PC-9 (cell line): ENCODE measurements at regions not wholly inside any gene's neighbourhood (a gene's known extent, or its start where the extent isn't known, plus 50 kb on each side); places are given as distances from the start of the nearest gene placed in this dataset.
"Not testable (repeated sequence)": the region's sequence is repeated elsewhere in the genome, so short reads cannot be mapped to it uniquely, and the experiment has no call there.

Experiments used
- BruUV-seq: library from RNA; stranded (reverse); fragments of 400-500 nt; replicated peaks from 2 replicates; lab custom pipeline; 2021; lab: Mats Ljungman, UMichigan
- CTCF ChIA-PET: fragments of 300-600 bp; sonication (Branson Sonifier 250); formaldehyde crosslinking; loops from one replicate; lab custom pipeline; 2022; ENCODE audit warnings: antibody characterized with exemption; lab: Charles Lee
- POLR2A ChIA-PET: fragments of 300-600 bp; sonication (Branson Sonifier 250); formaldehyde crosslinking; loops from one replicate; lab custom pipeline; 2022; ENCODE audit warnings: antibody characterized with exemption; ENCODE audit not compliant: unreplicated experiment; lab: Charles Lee
- DNase-seq, 2 experiments: peaks; one replicate each; pipeline versions ENCODE4 v3.0.0 to v3.0.0-alpha.2; 2015 to 2022; ENCODE audit warnings: mixed read lengths in 1 of 2
- H2AFZ ChIP-seq: fragments of 200-600 bp; sonication (generic); 2 replicates; pipeline ENCODE4 v1.8.1; 2017; ENCODE audit warnings: antibody characterized with exemption
- H3F3A ChIP-seq: fragments of 200-600 bp; sonication (generic); 2 replicates; pipeline ENCODE4 v1.8.1; 2017; ENCODE audit warnings: antibody characterized with exemption, mild to moderate bottlenecking, low read depth; ENCODE audit not compliant: insufficient read depth
- H3K27ac ChIP-seq: fragments of 200-600 bp; sonication (generic); 2 replicates; pipeline ENCODE4 v1.6.1; 2016; ENCODE audit warnings: mixed run types
- H3K27me3 ChIP-seq: fragments of 200-600 bp; sonication (generic); 2 replicates; pipeline ENCODE4 v1.6.1; 2016; ENCODE audit warnings: low read depth, mixed run types; ENCODE audit not compliant: insufficient read depth
- H3K36me3 ChIP-seq: fragments of 200-600 bp; sonication (generic); 2 replicates; pipeline ENCODE4 v1.6.1; 2016; ENCODE audit warnings: low read depth, mixed run types
- H3K4me1 ChIP-seq: fragments of 200-600 bp; sonication (generic); replicated peaks from 2 replicates; pipeline ENCODE4 v1.6.1; 2016; ENCODE audit warnings: mixed run types; ENCODE audit not compliant: insufficient read depth
- H3K4me2 ChIP-seq: fragments of 200-600 bp; sonication (generic); 2 replicates; pipeline ENCODE4 v1.6.1; 2017; ENCODE audit warnings: mixed run types
- H3K4me3 ChIP-seq: fragments of 200-600 bp; sonication (generic); 2 replicates; pipeline ENCODE4 v1.6.1; 2016; ENCODE audit warnings: mixed run types
- H3K79me2 ChIP-seq: fragments of 200-600 bp; sonication (generic); 2 replicates; pipeline ENCODE4 v1.6.1; 2017; ENCODE audit warnings: low read depth, mixed run types
- H3K9me2 ChIP-seq: fragments of 200-600 bp; sonication (generic); 2 replicates; pipeline ENCODE4 v1.8.1; 2017; ENCODE audit warnings: mild to moderate bottlenecking; ENCODE audit not compliant: insufficient read depth
- H3K9me3 ChIP-seq: fragments of 200-600 bp; sonication (generic); 2 replicates; pipeline ENCODE4 v1.8.1; 2016; ENCODE audit warnings: low read depth; ENCODE audit not compliant: insufficient read depth
- H4K20me1 ChIP-seq: fragments of 200-600 bp; sonication (generic); 2 replicates; pipeline ENCODE4 v1.8.1; 2017; ENCODE audit not compliant: insufficient read depth
- CTCF ChIP-seq: fragments of 200-600 bp; sonication (generic); conservative IDR thresholded peaks from 2 replicates; pipeline ENCODE4 v1.6.1; 2017; ENCODE audit warnings: mixed run types, antibody characterized with exemption, mild to moderate bottlenecking, moderate library complexity
- EZH2 ChIP-seq: fragments of 200-600 bp; sonication (generic); IDR thresholded peaks from 2 replicates; pipeline ENCODE4 v1.8.0; 2017; ENCODE audit warnings: antibody characterized with exemption, low read depth
- intact Hi-C: fragments of 100-400 bp; cut with micrococcal nuclease; formaldehyde crosslinking; loops from one replicate; pipeline ENCODE4 v1.10.0; 2022; ENCODE audit not compliant: unreplicated experiment

GRCh38 chr17:21843951-21844590, 151.7 kb downstream of the KCNJ18 start:
- Histone ChIP-seq H3K9me3 (no peaks in the 10 kb centered on the region), H3K9me2 (no peaks in the 10 kb centered on the region), H3K4me2 (no peak overlapping the region), H3K27me3 (no peaks in the 10 kb centered on the region), H2AFZ (no peak overlapping the region), H3F3A (no peaks in the 10 kb centered on the region; the same call in 1 of the 2 replicates), H3K4me3 (no peak overlapping the region), H3K79me2 (no peaks in the 10 kb centered on the region), H3K4me1 (no peaks in the 10 kb centered on the region), H3K27ac (no peak overlapping the region), H4K20me1 (no peaks in the 10 kb centered on the region), H3K36me3 (no peaks in the 10 kb centered on the region)
- TF ChIP-seq EZH2 (no peak), CTCF (no peak)
- ChIA-PET POLR2A (no interaction called here), CTCF (no interaction called here)
- intact Hi-C loops = no loop called here
- BruUV-seq = no TSS peak
- no peak for DNase-seq

- H3K36me3 ChIP-seq, H4K20me1 ChIP-seq, intact Hi-C loops, POLR2A ChIA-PET, H3K27me3 ChIP-seq, CTCF ChIA-PET, H3K9me3 ChIP-seq, H3K9me2 ChIP-seq, H3K27ac ChIP-seq, BruUV-seq, H3K79me2 ChIP-seq, H3K4me1 ChIP-seq, H3K4me3 ChIP-seq, DNase-seq, H3K4me2 ChIP-seq, H3F3A ChIP-seq, H2AFZ ChIP-seq: not testable (repeated sequence)
Measured at GRCh38 chr17:21848510-21848909, 156.2 kb downstream of the KCNJ18 start.

DNA sequence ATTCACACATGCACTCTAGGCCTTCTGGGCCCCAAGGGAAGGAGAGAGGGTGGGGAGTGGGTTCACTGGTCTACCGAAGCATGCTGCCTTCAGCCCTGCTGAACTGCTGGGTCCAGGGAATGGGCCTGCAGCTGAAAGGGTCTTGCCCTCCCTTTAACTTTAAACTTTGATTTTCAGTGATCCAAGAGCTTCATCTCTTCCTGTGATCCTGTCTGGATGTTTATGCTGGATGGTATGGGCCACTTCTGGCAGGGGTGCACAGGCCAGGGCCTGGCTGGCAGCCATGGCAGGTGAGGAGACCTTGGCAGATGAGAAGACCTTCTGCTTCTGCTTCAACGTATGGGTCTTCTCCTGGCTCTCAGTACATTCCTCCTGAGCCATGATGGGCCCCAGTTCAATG, 156.7 kb downstream of the KCNJ18 start:
- intact Hi-C loops, H3K9me3 ChIP-seq: not testable (repeated sequence)

DNA sequence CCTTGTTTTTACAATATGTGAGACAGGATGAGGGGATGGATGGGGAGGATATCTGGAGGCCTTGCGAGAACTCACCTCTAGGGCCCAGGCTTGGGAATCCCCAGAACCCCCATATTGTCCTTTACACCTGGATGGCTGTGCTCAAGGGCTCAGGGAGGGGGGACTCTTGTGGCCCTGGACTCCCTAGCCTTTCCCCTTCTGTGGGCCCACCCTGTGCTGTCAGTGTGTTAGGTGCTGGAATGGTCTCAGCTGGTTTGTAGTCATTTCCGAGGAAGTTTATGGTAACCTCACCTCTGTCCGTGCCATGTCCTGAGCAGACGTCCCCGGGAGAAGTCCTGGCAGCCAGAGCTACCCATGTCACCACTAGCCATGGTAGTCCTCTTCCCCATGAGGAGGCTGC, 158.3 kb downstream of the KCNJ18 start:
- H3K27me3 ChIP-seq, H3K4me3 ChIP-seq, H3K27ac ChIP-seq, H3K9me2 ChIP-seq, intact Hi-C loops, POLR2A ChIA-PET, H3K79me2 ChIP-seq, H3K4me2 ChIP-seq, H3K36me3 ChIP-seq, H3F3A ChIP-seq, CTCF ChIA-PET, H2AFZ ChIP-seq, BruUV-seq, H3K9me3 ChIP-seq, H4K20me1 ChIP-seq, H3K4me1 ChIP-seq: not testable (repeated sequence)
- peak in 1 of 2 experiments; percentile 28 for DNase-seq

More for the DNA sequence above, 156.7 kb downstream of the KCNJ18 start:
- POLR2A ChIA-PET, DNase-seq, H3K79me2 ChIP-seq, CTCF ChIA-PET, H3K4me2 ChIP-seq, BruUV-seq, H3K4me3 ChIP-seq, H3K4me1 ChIP-seq, H4K20me1 ChIP-seq, H3F3A ChIP-seq, H2AFZ ChIP-seq, H3K27ac ChIP-seq, H3K27me3 ChIP-seq, H3K36me3 ChIP-seq, H3K9me2 ChIP-seq: not testable (repeated sequence)
